ENCODE measurements at regions not wholly inside any gene's neighbourhood (a gene's known extent, or its start where the extent isn't known, plus 50 kb on each side); places are given as distances from the start of the nearest gene placed in this dataset.
"Not testable (repeated sequence)": the region's sequence is repeated elsewhere in the genome, so short reads cannot be mapped to it uniquely, and the experiment has no call there.

DNA sequence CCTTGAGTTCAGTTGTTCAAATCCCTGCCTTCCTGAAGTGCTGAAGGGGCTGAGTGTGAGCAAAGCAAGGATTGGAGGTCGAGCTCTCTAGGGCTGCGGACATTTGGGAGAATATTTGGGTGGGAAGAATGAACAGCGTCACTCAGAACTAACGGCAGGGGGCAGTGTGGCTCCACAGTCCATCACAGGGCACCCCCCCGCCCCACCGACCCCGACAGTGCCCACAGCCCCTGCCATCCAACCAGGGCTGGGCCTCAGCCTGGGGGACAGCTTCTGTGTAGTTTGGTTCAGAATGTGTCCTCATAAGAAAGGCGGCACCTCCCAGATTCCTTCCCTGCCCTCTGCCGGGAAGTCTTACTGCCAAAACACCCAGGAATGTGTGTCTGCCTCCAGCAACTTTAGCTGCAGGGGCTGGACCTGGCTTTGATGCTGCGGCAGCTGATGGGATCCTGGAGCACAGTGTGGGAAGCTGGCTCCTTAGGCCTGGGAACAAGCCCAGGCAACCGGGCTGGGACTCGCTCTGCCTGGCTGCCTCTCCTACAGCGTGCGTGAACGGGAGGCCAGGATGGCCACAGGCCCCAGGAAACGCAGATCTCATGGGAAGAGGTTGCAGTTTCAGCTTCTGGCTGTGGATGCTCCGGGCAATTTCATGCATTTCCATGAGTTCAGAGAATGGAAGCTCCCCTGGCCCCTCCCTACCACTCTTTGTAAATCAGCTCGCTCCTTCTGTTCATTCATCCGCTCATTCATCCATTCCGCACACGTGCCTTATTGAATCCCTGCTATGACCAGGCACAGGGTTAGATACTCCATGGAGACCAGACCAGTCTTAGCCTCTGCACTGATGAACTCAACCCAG lies 104.9 kb upstream of the TMPRSS2 start:
- DNase-seq (ENCODE audit: low read depth in 2 of 3, low spot score in 2 of 3) = peak in 1 of 3 donors; percentile 51

GRCh38 chr21:41611966-41612606 lies 104.1 kb upstream of the TMPRSS2 start:
- peak in 1 of 3 donors; percentile 25 for DNase-seq (ENCODE audit: low read depth in 2 of 3, low spot score in 2 of 3)

DNA sequence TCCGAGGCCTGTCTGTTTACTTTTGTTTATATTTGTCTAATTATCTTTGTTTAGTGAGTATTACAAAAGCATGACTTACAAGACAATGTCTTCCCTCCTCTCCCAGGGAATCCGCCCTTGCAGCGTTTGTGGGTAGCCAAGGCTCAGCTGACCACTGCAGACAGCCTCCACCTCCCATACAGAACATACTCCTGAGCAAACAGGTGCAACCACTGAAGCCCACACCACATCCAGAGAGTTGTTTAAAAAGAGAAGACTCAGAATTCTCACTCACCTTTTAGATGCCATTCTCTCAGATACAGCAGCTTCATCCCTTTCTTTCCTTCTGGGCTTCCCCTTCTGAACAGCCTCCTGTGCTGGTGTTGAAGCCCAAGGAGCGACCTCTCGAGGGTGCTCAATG lies 103.5 kb upstream of the TMPRSS2 start:
- no peak for DNase-seq (ENCODE audit: low read depth in 2 of 3, low spot score in 2 of 3)

GRCh38 chr21:41610840-41611115 lies 102.8 kb upstream of the TMPRSS2 start:
- DNase-seq (ENCODE audit: low read depth in 2 of 3, low spot score in 2 of 3) = not testable (repeated sequence)

DNA sequence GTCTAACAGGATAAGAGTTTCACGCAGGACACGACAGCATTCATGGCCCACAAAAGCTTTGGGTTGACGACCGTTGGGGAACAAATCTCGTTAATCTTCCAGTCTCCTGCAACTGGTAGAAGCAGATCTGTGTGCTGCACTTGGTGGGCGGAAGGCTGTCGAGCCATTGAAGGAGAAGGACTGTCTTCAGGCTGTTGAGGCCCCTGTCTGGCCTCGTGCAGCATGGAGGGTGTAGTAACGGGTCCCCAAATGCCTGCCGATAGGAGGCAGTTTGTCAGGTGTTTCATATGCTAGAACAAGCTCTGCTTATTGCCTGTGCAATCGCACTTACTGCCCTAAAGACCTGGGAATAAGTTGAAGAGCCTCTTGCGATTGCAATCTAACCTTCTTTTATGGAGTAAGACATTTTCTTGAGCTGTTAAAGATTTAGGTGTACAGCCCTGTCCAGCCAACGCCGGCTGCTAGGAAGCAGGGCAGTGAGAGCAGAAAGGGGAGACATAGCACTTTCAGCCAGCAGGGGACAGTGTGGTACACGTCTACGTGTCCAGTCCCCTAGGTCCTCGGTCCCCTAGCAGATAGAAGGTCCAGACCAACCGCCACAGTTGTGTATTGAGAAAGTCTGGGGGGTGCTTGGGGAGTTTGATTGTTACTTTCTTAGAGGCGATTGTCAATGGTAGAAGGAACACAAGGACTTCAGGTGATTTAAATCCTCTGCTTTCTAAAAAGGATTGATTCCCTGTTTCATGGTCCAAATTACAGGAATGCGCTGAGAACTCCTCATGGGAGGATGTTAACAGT lies 102.3 kb upstream of the TMPRSS2 start:
- peak in 2 of 3 donors; percentile 50 to 60 for DNase-seq (ENCODE audit: low read depth in 2 of 3, low spot score in 2 of 3)

DNA sequence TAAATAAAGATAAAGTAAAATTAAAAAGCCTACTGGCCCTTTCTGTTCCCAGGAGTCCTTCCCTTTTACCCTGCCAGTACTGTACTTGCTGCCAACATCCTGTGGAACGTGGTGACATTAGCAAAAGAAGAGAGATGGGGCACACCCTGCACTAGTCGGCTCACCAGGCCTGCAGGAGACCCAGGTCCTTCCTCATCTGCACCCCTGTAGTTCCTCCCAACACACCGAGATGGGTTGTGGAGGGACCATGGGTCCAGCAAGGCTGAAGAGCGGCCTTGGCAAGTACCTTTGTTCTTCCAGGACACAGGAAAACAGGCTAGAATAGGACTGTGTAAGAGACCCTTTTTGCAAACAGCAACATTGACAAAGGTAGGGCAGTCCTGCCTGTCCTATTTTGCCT lies 98.7 kb upstream of the TMPRSS2 start:
- no peak for DNase-seq (ENCODE audit: low read depth in 2 of 3, low spot score in 2 of 3)

DNA sequence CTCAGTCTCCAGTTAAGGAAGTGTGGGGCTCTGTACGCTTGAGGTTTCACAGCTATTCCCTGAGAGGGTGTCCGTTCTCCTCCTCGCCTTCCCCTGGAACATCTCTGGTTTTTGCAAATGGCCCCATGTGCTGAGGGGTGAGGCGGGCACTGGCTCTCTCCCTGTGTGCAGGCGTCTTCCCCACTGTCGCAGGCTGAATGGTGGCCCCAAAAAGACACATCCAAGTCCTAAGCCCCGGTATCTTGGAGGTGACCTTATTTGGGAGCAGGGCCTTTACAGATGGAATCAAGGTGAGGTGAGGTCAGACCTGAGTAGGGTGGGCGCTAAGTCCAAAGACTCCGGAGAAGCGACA lies 98.0 kb upstream of the TMPRSS2 start:
- no peak for DNase-seq (ENCODE audit: low read depth in 2 of 3, low spot score in 2 of 3)

DNA sequence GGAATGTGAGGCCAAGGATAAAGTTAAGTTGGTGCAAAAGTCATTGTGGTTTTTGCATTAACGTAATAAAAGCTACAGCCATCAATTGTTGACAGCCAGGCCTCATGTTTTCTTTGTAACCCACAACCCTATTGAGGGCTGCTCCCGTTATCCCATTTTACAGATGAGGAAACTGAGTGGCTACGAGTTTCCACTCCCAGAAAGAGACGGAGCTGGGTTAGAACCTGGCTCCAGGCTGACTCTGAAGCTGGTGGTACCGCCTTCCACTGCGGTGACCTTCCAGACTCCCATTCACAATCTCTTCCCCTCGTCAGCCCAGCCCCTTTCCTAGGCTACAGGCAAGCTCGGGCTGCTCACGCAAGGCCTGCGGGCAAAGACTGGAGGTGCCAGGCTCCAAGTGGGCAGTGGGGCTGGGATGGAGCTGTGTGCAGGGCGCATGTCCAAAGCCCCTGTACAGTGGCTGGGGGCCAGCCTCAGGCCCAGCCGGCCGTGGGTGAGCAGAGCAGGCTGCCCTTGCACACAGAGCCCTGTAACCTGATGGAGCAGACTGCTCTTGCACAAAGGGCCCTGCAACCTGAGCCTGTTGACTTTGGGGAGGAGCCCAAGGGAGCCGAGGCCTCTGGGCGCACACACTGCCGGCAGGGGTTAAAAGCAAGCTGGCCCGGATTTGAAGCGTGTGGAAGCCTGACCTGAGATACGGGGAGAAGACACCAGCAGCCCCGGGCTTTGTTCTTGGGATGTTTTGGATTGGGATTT lies 97.4 kb upstream of the TMPRSS2 start:
- no peak for DNase-seq (ENCODE audit: low read depth in 2 of 3, low spot score in 2 of 3)

DNA sequence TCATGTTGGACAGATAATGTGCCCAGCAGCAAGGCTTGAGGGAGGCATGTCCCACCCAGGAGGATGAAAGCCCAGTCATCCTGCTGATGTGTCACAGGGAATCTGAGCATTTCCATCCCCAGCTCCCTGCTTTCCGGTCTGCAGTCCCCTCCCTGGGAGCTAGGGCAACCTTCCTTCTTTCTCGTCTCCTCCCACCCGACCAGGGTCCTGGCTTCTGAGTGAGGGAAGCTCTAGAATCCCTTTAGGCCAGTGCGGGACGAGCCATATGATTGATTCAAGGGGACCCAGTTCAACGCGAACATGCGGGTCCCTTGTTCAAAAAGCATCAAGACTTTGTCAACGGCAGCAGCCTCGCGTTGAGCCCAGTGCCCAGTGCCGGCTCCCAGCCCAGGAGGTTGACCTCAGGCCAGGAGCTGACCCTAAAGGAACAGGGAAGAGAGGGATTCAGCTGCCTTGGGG lies 96.7 kb upstream of the TMPRSS2 start:
- no peak for DNase-seq (ENCODE audit: low read depth in 2 of 3, low spot score in 2 of 3)

DNA sequence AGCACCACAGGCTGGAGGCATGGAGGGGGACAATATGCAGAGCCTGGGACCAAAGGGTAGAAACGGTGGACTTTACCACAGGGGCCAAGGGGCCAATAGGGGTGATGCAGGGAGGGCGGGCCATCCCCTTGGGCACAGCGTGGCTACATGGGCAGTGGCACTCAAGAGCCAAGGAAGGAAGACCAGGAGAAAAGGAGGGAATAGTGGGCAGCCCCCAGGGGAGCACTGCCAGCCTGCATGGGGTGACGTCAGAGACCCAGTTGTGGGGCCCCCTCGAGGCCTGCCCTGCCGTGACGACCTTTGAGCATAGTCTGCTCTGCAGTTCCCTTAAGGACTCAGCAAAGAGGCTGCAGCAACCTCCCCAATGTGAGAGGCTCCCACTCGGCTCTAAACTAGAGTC lies 95.5 kb upstream of the TMPRSS2 start:
- DNase-seq (ENCODE audit: low read depth in 2 of 3, low spot score in 2 of 3) = no peak

- no peak for DNase-seq (ENCODE audit: low read depth in 2 of 3, low spot score in 2 of 3)
Measured at GRCh38 chr21:41602531-41602930, 94.6 kb upstream of the TMPRSS2 start.

GRCh38 chr21:41601573-41602368 lies 93.8 kb upstream of the TMPRSS2 start:
- DNase-seq (ENCODE audit: low read depth in 2 of 3, low spot score in 2 of 3) = no peak

DNA sequence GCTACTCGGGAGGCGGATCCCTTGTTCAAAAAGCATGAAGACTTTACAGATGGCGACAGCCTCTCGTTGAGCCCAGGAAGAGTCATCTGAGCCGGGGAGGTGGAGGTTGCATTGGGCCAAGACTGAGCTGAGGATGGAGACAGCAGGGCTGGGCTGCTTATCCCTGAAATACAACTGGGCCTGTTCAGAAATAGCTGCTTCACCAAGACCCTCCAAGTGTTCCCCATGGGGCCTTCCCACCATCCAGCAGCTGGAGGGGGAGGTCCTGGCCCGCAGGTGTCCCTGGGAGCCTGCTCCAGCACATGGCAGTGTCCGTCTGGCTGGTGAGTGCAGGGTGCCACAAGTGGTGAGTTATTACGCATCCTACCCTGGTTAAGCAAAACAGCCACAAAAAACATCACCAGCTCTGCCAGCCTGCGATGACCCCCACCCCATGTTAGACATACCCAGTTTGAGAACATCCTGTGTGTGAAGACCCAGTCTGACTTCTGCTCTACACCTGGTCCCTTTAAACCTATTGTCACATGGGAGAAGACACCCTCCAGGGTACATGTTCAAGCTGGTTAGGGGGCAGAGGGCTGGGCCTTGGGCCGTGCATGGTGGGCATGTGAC lies 93.1 kb upstream of the TMPRSS2 start:
- DNase-seq (ENCODE audit: low read depth in 2 of 3, low spot score in 2 of 3) = no peak

DNA sequence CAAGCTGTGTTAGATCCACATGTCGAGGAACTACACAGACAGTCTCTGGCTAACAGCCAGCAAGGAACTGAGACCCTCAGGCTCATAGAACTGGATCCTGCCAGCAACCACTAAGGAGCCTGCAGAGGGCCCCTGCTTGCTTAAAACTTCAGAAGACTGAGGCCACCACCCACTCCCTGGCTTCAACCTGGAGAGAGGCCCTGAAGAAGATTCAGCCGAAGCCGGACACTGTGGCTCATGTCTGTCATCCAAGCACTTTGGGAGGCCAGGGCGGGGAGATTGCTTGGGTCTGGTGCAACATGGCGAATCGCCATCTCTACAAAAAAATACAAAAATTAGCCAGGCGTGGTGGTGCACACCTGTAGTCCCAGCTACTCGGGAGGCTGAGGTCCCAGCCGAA lies 92.6 kb upstream of the TMPRSS2 start:
- no peak for DNase-seq (ENCODE audit: low read depth in 2 of 3, low spot score in 2 of 3)

- DNase-seq (ENCODE audit: low read depth in 2 of 3, low spot score in 2 of 3) = no peak
Measured at GRCh38 chr21:41600116-41600515, 92.2 kb upstream of the TMPRSS2 start.

- peak in 2 of 3 donors; percentile 43 to 69 for DNase-seq (ENCODE audit: low read depth in 2 of 3, low spot score in 2 of 3)
Measured at GRCh38 chr21:41598561-41599431, 90.8 kb upstream of the TMPRSS2 start.

DNA sequence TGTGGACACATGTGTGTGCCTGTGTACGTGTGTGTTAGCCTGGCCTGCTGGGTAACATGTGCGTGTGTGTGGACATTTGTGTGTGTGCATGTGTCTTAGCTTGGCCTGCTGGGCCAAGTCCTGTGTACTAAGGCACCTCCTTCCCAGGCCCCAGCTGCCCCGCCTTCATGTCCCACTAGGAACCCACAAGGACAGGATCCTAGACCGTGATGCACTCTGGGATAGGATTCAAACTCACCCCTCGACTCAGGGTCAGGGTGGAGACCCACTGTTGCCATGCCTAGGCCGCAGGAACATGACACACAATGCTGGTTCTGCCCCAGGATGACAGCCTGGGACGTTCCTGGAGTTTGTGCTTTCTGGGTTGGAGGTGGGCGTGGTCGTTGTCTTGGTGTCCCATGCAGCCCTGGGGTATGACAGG lies 89.9 kb upstream of the TMPRSS2 start:
- no peak for DNase-seq (ENCODE audit: low read depth in 2 of 3, low spot score in 2 of 3)

GRCh38 chr21:41597227-41597626 lies 89.3 kb upstream of the TMPRSS2 start:
- no peak for DNase-seq (ENCODE audit: low read depth in 2 of 3, low spot score in 2 of 3)
